ENCODE measurements at regions not wholly inside any gene's neighbourhood (a gene's known extent, or its start where the extent isn't known, plus 50 kb on each side); places are given as distances from the start of the nearest gene placed in this dataset.

DNA sequence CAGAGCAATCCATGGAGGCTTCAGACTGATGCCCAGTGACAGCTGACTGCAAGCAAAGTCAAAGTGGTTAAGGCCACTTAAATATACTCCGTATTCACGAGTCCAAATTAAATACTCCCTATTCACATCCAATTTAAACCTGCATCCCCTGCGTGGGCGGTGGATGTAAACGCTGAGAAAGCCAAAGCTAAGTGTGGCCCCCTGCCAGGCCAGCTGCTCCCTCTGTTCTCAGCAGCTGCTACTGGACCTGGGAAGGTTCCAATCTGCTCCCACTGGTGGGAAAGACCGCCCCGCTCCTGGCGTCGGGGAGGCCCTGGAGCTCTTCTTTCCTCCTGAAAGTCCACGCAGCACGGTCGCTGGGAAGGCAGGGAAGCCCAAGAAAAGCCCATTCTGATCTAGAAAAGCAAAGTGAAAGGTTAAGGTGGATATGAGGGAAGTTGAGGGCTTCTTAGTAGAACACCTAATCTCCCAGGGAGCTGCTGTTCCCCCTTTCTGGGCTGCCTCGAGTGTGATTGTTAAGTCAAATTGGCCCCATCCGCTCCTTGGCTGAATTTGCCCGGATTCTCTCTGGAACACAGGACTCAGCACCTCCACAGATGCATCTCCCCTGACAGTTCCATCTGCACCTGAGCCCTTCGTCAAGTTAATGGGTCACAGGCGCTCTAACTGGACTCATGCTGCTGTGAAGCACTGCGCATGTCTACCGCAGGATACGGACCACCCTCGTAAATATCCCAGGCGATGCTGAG, 205.5 kb downstream of the USP12 start:
- no CpG with 5 or more reads among the region's 22 CpGs for WGBS (ENCODE audit: extremely low coverage, insufficient read length, low lambda C conversion rate)
- Histone ChIP-seq H4K91ac (ENCODE audit: insufficient read length, low read depth, low read length) (no peak overlapping the region), H2BK20ac (ENCODE audit: low read depth, low read length, poor library complexity, severe bottlenecking) (no peak overlapping the region), H2AK5ac (ENCODE audit: insufficient read length, low read length) (no peak overlapping the region), H3K27me3 (ENCODE audit: insufficient read depth, low read length) (no peaks in the 10 kb centered on the region), H4K8ac (replicated peaks; ENCODE audit: insufficient read length, low read depth, low read length) (no peak overlapping the region), H2AFZ (ENCODE audit: low read length) (no peak overlapping the region), H2BK12ac (ENCODE audit: insufficient read length, low read depth, low read length) (no peak overlapping the region), H3K9ac (ENCODE audit: extremely low read depth, insufficient read length, low read length) (no peak overlapping the region), H3K23ac (ENCODE audit: insufficient read length, low read depth, low read length) (no peak overlapping the region), H3K14ac (ENCODE audit: insufficient read depth, low read length) (no peak overlapping the region), H3K4me1 (ENCODE audit: insufficient read depth, low read length) (peaks cover 3% of the 10 kb centered on the region; the same call in 1 of the 2 replicates), H2BK15ac (ENCODE audit: low read depth, low read length) (no peak overlapping the region), H4K5ac (ENCODE audit: insufficient read length, low read depth, low read length) (no peak overlapping the region), H3K56ac (ENCODE audit: insufficient read length, low read depth, low read length) (no peak overlapping the region), H3K23me2 (ENCODE audit: insufficient read length, low read depth, low read length, poor library complexity, severe bottlenecking) (no peaks in the 10 kb centered on the region), H3K18ac (ENCODE audit: insufficient read length, low read depth, low read length) (no peak overlapping the region), H3K4me2 (ENCODE audit: insufficient read depth, insufficient read length, low read length) (no peak overlapping the region), H4K20me1 (ENCODE audit: control insufficient read depth, insufficient read depth, insufficient read length) (no peaks in the 10 kb centered on the region), H3T11ph (ENCODE audit: low read length) (no peak overlapping the region), H3K4ac (ENCODE audit: low read depth, low read length) (no peak overlapping the region), H3K27ac (ENCODE audit: insufficient read length, low read depth, low read length) (no peak overlapping the region), H3K9me3 (ENCODE audit: control insufficient read depth, low read depth, low read length) (no peaks in the 10 kb centered on the region), H3K79me2 (ENCODE audit: insufficient read depth, low read length) (no peaks in the 10 kb centered on the region), H3K79me1 (ENCODE audit: insufficient read depth, low read depth, low read length, poor library complexity, severe bottlenecking) (no peaks in the 10 kb centered on the region), H2BK120ac (ENCODE audit: low read depth, low read length, poor library complexity, severe bottlenecking) (no peak overlapping the region), H2BK5ac (ENCODE audit: insufficient read length, low read length) (no peak overlapping the region)
- no peaks in the 10 kb centered on the region for H3K9me3 Mint-ChIP-seq
- peaks cover 22 to 24% of the 10 kb centered on the region in 2 experiments for H3K4me1 Mint-ChIP-seq
- no peak for TF ChIP-seq CTCF (conservative IDR thresholded peaks at IDR 0.05)
- DNase-seq = no peak
- H3K27me3 Mint-ChIP-seq (ENCODE audit: low read depth) = peaks cover 4% of the 10 kb centered on the region
- no peak overlapping the region for H3K27ac Mint-ChIP-seq
- H3K36me3 Mint-ChIP-seq (ENCODE audit: insufficient read depth in 1 of 3, low read depth in 3 of 3) = no peaks in the 10 kb centered on the region; a peak in 1 of 7 replicates
- no peak overlapping the region for H3K4me3 Mint-ChIP-seq
